Smooth muscle cell (in vitro differentiated cells): ENCODE measurements at regions not wholly inside any gene's neighbourhood (a gene's known extent, or its start where the extent isn't known, plus 50 kb on each side); places are given as distances from the start of the nearest gene placed in this dataset.
"Not testable (repeated sequence)": the region's sequence is repeated elsewhere in the genome, so short reads cannot be mapped to it uniquely, and the experiment has no call there.

Experiments
- DNase-seq: peaks from one replicate; lab custom pipeline; 2025; ENCODE audit not compliant: unreplicated experiment; lab: John Stamatoyannopoulos, UW
- H2AFZ ChIP-seq: fragments of 200-600 bp; sonication (generic); 2 replicates; pipeline ENCODE4 v1.6.0; 2016; ENCODE audit warnings: antibody characterized with exemption, low read depth, mild to moderate bottlenecking
- H3F3A ChIP-seq: fragments of 200-600 bp; sonication (generic); 2 replicates; pipeline ENCODE4 v1.6.0; 2017; ENCODE audit warnings: antibody characterized with exemption, low read depth
- H3K27ac ChIP-seq: fragments of 200-600 bp; sonication (generic); 2 replicates; pipeline ENCODE4 v1.5.1; 2016; ENCODE audit warnings: low read depth, mild to moderate bottlenecking
- H3K27me3 ChIP-seq: fragments of 200-600 bp; sonication (generic); 2 replicates; pipeline ENCODE4 v1.6.1; 2016; ENCODE audit warnings: low read depth, mild to moderate bottlenecking
- H3K36me3 ChIP-seq: fragments of 200-600 bp; sonication (generic); 2 replicates; pipeline ENCODE4 v1.5.1; 2016; ENCODE audit warnings: low read depth
- H3K4me1 ChIP-seq: fragments of 200-600 bp; sonication (generic); 2 replicates; pipeline ENCODE4 v1.5.1; 2016; ENCODE audit warnings: low read depth
- H3K4me2 ChIP-seq: fragments of 200-600 bp; sonication (generic); 2 replicates; pipeline ENCODE4 v1.6.0; 2016; ENCODE audit warnings: mild to moderate bottlenecking
- H3K4me3 ChIP-seq: fragments of 200-600 bp; sonication (generic); 2 replicates; pipeline ENCODE4 v1.5.1; 2016; ENCODE audit warnings: mild to moderate bottlenecking
- H3K79me2 ChIP-seq: fragments of 200-600 bp; sonication (generic); 2 replicates; pipeline ENCODE4 v1.6.0; 2016; ENCODE audit warnings: low read depth, mild to moderate bottlenecking
- H3K9ac ChIP-seq: fragments of 200-600 bp; sonication (generic); 2 replicates; pipeline ENCODE4 v1.6.0; 2016; ENCODE audit warnings: low read depth
- H3K9me3 ChIP-seq: fragments of 200-600 bp; sonication (generic); replicated peaks from 2 replicates; pipeline ENCODE4 v1.5.1; 2016; ENCODE audit warnings: low read depth
- H4K20me1 ChIP-seq: fragments of 200-600 bp; sonication (generic); 2 replicates; pipeline ENCODE4 v1.6.0; 2016; ENCODE audit warnings: low read depth
- WGBS: methylation state at CpG from one replicate; pipeline ENCODE4 v1.1.7; 2016; ENCODE audit warnings: low lambda C conversion rate; 5-methylcytosine and 5-hydroxymethylcytosine counted together
- TF ChIP-seq, protein P1 (sequence below): fragments of 200-600 bp; sonication (generic); IDR thresholded peaks from 2 replicates; pipeline ENCODE4 v1.5.1; 2017; ENCODE audit warnings: borderline replicate concordance, mild to moderate bottlenecking, antibody characterized with exemption; ENCODE audit not compliant: insufficient read depth, poor library complexity, severe bottlenecking

DNA sequence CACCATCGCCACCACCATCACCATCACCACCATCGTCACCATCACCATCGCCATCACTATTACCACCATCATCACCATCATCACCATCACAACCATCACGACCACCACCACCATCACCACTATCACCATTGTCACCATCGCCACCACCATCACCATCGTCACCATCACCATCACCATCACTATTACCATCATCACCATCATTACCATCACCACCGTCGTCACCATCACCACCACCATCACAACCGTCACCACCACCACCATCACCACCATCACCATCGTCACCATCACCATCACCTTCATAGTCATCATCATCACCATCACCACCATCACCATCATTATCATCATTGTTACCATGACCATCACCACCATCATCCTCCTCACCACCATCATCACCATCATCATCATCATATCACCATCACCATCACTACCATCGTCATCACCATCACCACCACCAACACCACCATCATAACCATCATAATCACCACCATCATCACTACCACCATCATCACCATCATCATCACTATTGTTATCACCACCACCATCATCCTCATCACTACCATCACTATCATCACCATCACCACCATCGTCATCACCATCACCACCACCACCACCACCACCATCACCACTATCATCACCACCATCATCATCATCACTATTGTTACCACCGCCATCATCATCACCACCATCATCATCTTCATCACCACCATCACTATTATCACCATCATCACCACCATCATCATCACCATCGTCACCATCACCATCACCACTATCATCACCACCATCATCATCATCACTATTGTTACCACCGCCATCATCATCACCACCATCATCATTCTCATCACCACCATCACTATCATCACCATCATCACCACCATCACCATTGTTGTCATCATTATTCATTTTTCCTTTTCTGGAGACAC, 51.5 kb upstream of the ZNF469 start:
- Histone ChIP-seq H3K9ac (peak overlapping the region; percentile 40), H3K79me2 (no peaks in the 10 kb centered on the region), H3K27me3 (no peaks in the 10 kb centered on the region), H3K27ac (peak overlapping the region; percentile 97), H3K4me3 (no peak overlapping the region), H3K36me3 (no peaks in the 10 kb centered on the region), H2AFZ (no peak overlapping the region), H3F3A (no peaks in the 10 kb centered on the region), H3K9me3 (no peaks in the 10 kb centered on the region), H4K20me1 (no peaks in the 10 kb centered on the region), H3K4me2 (peak overlapping the region; percentile 9), H3K4me1 (peaks cover 7% of the 10 kb centered on the region)
- no peak for DNase-seq
- TF ChIP-seq, protein P1, sequence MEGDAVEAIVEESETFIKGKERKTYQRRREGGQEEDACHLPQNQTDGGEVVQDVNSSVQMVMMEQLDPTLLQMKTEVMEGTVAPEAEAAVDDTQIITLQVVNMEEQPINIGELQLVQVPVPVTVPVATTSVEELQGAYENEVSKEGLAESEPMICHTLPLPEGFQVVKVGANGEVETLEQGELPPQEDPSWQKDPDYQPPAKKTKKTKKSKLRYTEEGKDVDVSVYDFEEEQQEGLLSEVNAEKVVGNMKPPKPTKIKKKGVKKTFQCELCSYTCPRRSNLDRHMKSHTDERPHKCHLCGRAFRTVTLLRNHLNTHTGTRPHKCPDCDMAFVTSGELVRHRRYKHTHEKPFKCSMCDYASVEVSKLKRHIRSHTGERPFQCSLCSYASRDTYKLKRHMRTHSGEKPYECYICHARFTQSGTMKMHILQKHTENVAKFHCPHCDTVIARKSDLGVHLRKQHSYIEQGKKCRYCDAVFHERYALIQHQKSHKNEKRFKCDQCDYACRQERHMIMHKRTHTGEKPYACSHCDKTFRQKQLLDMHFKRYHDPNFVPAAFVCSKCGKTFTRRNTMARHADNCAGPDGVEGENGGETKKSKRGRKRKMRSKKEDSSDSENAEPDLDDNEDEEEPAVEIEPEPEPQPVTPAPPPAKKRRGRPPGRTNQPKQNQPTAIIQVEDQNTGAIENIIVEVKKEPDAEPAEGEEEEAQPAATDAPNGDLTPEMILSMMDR: no peak
- 94% methylated on average over 15 of the region's 15 CpGs for WGBS

DNA sequence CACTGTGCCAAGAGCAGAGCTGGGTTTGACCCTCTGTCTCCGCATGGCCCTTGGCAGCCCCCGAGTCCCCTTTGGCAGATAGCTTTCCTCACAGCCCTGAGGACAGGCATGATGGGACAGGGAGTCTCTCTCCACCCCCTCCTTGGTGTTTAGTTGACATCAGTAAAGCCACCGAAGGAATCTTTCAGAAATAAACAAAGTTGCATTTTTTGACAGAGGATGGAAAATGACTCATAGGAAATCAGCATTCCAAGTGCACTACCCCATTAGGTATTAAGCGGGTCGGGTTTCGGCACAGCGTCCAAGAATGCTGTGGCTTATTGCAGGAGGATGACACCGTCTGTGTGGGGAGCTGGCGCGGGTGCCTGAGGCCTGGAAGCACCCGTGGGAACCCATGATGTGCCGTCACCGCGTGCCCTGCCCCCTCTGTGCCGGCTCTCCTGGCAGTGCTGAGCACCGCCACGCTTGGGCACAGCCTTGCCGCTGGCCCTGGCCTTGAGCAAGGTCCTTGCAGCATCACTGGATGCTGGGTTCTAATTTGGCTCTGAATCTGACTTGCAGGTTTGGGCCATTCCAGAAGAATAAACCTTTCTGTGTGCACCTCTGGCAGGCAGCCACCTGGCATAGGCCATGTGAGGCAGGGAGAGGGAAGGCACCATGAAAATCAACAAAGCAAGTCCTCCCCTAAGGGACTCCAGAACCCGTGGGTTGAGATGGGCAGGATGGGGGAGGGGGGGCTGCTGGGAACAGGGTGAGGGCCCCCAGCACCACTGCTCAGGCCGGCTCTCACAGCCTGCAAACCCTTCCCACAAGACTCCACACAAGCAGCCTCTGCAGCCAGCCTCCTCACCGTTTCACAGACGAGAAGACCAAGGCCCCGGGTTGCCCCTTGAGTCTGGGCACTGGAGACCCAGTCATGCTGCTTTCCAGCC, 50.5 kb upstream of the ZNF469 start:
- TF ChIP-seq, protein P1: no peak
- peak overlapping the region; percentile 81 for H3K9ac ChIP-seq

DNA sequence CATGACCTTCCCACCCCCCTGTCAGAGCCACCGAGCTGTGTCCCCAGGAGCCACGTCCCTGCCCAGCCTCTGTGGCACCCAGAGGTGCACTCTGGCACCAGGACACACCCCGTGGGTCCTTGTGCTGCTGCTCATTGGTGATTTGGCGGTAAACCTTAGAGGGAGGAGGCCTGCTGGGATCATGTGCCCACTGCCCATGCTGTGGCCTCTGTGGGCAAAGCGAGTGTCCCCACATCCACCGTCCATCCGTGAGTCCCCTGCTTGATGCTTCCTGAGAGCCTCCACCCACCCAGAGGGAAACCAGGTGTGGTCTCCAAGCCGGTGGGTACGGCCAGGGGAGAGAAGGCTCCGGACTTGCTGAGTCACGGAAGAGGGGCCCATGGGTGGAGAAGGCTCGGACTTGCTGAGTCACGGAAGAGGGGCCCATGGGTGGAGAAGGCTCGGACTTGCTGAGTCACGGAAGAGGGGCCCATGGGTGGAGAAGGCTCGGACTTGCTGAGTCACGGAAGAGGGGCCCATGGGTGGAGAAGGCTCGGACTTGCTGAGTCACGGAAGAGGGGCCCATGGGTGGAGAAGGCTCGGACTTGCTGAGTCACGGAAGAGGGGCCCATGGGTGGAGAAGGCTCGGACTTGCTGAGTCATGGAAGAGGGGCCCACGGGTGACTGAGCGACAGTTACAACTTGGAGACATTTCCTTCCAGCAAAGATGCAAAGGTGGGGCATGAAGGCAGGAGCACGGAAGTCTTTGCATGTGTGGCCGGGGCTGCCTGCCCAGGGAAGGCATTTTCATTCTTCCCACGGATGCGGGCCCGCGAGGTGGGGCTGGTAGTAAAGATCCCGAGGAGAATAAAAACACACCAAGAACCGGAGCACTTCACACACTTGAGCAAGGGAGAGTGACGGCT, 49.6 kb upstream of the ZNF469 start:
- DNase-seq, H3K27me3 ChIP-seq, H3K36me3 ChIP-seq, H3K4me3 ChIP-seq, H3K9me3 ChIP-seq, H4K20me1 ChIP-seq, H3K79me2 ChIP-seq, H3F3A ChIP-seq, H2AFZ ChIP-seq, H3K4me1 ChIP-seq: not testable (repeated sequence)
- Histone ChIP-seq H3K9ac (peak overlapping the region; percentile 81), H3K27ac (peak overlapping the region; percentile 97), H3K4me2 (peak overlapping the region; percentile 75)
- WGBS: 59% methylated on average over 26 of the region's 33 CpGs

More for the DNA sequence above, 50.5 kb upstream of the ZNF469 start:
- no peaks in the 10 kb centered on the region for H3K27me3 ChIP-seq
- WGBS: 26% methylated on average over 23 of the region's 23 CpGs
- H3K36me3 ChIP-seq: no peaks in the 10 kb centered on the region
- H3K27ac ChIP-seq: peak overlapping the region; percentile 97
- peak overlapping the region; percentile 75 for H3K4me2 ChIP-seq
- H3K79me2 ChIP-seq: no peaks in the 10 kb centered on the region
- no peaks in the 10 kb centered on the region for H4K20me1 ChIP-seq
- no peaks in the 10 kb centered on the region for H3K9me3 ChIP-seq
- no peaks in the 10 kb centered on the region for H3F3A ChIP-seq
- peak; percentile 40 for DNase-seq
- no peak overlapping the region for H3K4me3 ChIP-seq
- no peak overlapping the region for H2AFZ ChIP-seq
- H3K4me1 ChIP-seq: peaks cover 7% of the 10 kb centered on the region
